Right lobe of liver (tissue), 6 donors: ENCODE measurements at regions not wholly inside any gene's neighbourhood (a gene's known extent, or its start where the extent isn't known, plus 50 kb on each side); places are given as distances from the start of the nearest gene placed in this dataset.

Experiments
- ATAC-seq, 4 donors: fragments of 200-7000 bp; cut with Tn5 transposase; one replicate each; pipeline ENCODE4 v1.9.1; 2020; ENCODE audit warnings: mild to moderate bottlenecking in 4 of 4, moderate library complexity in 4 of 4
- DNase-seq, 3 donors: peaks; one replicate each; pipeline ENCODE4 v3.0.0-alpha.2; 2020
- H3K27ac ChIP-seq, 3 donors: fragments of 200-600 bp; one replicate each; pipeline ENCODE4 v1.8.0; 2022
- H3K27me3 ChIP-seq, 2 donors: fragments of 200-600 bp; one replicate each; pipeline ENCODE4 v1.8.0; 2022
- H3K36me3 ChIP-seq, 4 donors: fragments of 200-600 bp; sonication (generic) in 1 of 4; one replicate each; pipeline versions ENCODE4 v1.5.1 to v1.8.0; 2017 to 2022; ENCODE audit warnings: control low read depth in 1 of 4
- H3K4me1 ChIP-seq, 4 donors: fragments of 200-600 bp; sonication (generic) in 1 of 4; one replicate each; pipeline versions ENCODE4 v1.5.1 to v1.8.0; 2017 to 2022; ENCODE audit warnings: control low read depth in 1 of 4
- H3K4me3 ChIP-seq, 3 donors: fragments of 200-600 bp; one replicate each; pipeline ENCODE4 v1.8.0; 2022
- H3K9me3 ChIP-seq, 4 donors: fragments of 200-600 bp; sonication (generic) in 1 of 4; one replicate each; pipeline versions ENCODE4 v1.5.1 to v1.8.0; 2017 to 2022; ENCODE audit warnings: control low read depth in 1 of 4
- CTCF ChIP-seq, 4 donors: fragments of 200-600 bp in 3 of 4; fragments of 450-650 bp in 1 of 4; IDR thresholded peaks; one replicate each; pipeline versions ENCODE4 v1.5.1 to v1.8.0; 2016 to 2022; ENCODE audit warnings: antibody characterized with exemption in 4 of 4, mild to moderate bottlenecking in 2 of 4
- POLR2A ChIP-seq: fragments of 450-650 bp; IDR thresholded peaks from one replicate; pipeline ENCODE4 v1.6.1; 2017; ENCODE audit warnings: antibody characterized with exemption, mild to moderate bottlenecking
- WGBS: methylation state at CpG from one replicate; pipeline ENCODE4 v1.1.6; 2018; ENCODE audit warnings: low coverage, low lambda C conversion rate; ENCODE audit not compliant: insufficient coverage; ENCODE audit errors: missing lambda C conversion rate; 5-methylcytosine and 5-hydroxymethylcytosine counted together
- intact Hi-C, 2 donors: fragments of 100-400 bp; cut with DNase I; formaldehyde crosslinking; loops; one replicate each; pipeline versions ENCODE4 v1.11.2 to v1.14.1; 2022
- donor health status: DM: no; HTN: yes; CAD: no.
- donor health status: DM: no; HTN: no; CAD: no.
- donor health status: DM: no; HTN: no; CAD: no.
- donor health status: DM: no; HTN: yes; CAD: no.
- donor health status: DM: no; HTN: yes; CAD: no.

GRCh38 chr11:105398636-105399035, 211.2 kb upstream of the GRIA4 start:
- no peaks in the 10 kb centered on the region for H3K27me3 ChIP-seq
- no peaks in the 10 kb centered on the region for H3K9me3 ChIP-seq
- intact Hi-C loops, result no loop called here
- no peak overlapping the region for H3K4me3 ChIP-seq
- ATAC-seq, result no peak
- DNase-seq, result no peak
- H3K36me3 ChIP-seq, result no peaks in the 10 kb centered on the region
- H3K4me1 ChIP-seq, result no peaks in the 10 kb centered on the region
- no peak overlapping the region for H3K27ac ChIP-seq
- TF ChIP-seq POLR2A (no peak), CTCF (IDR thresholded peaks at IDR 0.05) (no peak)

GRCh38 chr11:105393326-105393725, 216.5 kb upstream of the GRIA4 start:
- ATAC-seq (no peak), DNase-seq (no peak)
- Histone ChIP-seq H3K27ac (no peak overlapping the region), H3K4me1 (no peaks in the 10 kb centered on the region), H3K36me3 (no peaks in the 10 kb centered on the region), H3K4me3 (no peak overlapping the region), H3K9me3 (no peaks in the 10 kb centered on the region), H3K27me3 (no peaks in the 10 kb centered on the region)
- TF ChIP-seq POLR2A, result no peak
- no peak for TF ChIP-seq CTCF (IDR thresholded peaks at IDR 0.05)
- intact Hi-C loops, result no loop called here
- 54% methylated on average over 2 of the region's 2 CpGs for whole genome bisulfite sequencing

- no peak for TF ChIP-seq POLR2A
- no peak for TF ChIP-seq CTCF (IDR thresholded peaks at IDR 0.05)
- 40% methylated on average over 1 of the region's 1 CpG for WGBS
- no peak overlapping the region for H3K27ac ChIP-seq
- DNase-seq, result no peak
- H3K9me3 ChIP-seq, result no peaks in the 10 kb centered on the region
- H3K27me3 ChIP-seq, result no peaks in the 10 kb centered on the region
- no peak for ATAC-seq
- no peak overlapping the region for H3K4me3 ChIP-seq
- no peaks in the 10 kb centered on the region for H3K4me1 ChIP-seq
- intact Hi-C loops, result no loop called here
- H3K36me3 ChIP-seq, result no peaks in the 10 kb centered on the region
These were observed 217.3 kb upstream of the GRIA4 start for GRCh38 chr11:105392556-105392955.

GRCh38 chr11:105389952-105390351, 219.9 kb upstream of the GRIA4 start:
- ATAC-seq (no peak), DNase-seq (no peak)
- intact Hi-C loops, result no loop called here
- H3K9me3 ChIP-seq, result no peaks in the 10 kb centered on the region
- H3K4me1 ChIP-seq, result no peaks in the 10 kb centered on the region
- H3K27ac ChIP-seq, result no peak overlapping the region
- H3K27me3 ChIP-seq, result no peaks in the 10 kb centered on the region
- TF ChIP-seq POLR2A (no peak), CTCF (IDR thresholded peaks at IDR 0.05) (no peak)
- no peaks in the 10 kb centered on the region for H3K36me3 ChIP-seq
- 76% methylated on average over 4 of the region's 5 CpGs for WGBS
- H3K4me3 ChIP-seq, result no peak overlapping the region

DNA sequence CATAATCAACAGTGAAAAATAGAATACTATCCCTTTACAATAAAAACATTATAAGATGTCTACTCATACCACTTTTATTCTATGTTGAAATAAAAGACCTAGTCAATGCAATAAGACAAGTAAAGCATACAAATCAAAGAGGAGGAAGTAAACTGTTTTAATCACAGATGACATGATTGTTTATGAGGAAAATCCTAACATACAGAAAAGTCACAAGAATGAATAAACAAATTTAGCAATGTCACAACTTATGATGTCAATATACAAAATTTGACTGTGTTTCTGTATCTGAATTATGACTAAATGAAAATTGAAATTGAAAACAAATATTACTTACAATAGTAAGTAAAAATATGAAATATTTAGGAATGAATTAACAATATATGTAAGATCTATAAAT, 221.9 kb upstream of the GRIA4 start:
- Histone ChIP-seq H3K4me3 (no peak overlapping the region), H3K27me3 (no peaks in the 10 kb centered on the region), H3K9me3 (no peaks in the 10 kb centered on the region), H3K27ac (no peak overlapping the region), H3K36me3 (no peaks in the 10 kb centered on the region), H3K4me1 (no peaks in the 10 kb centered on the region)
- no peak for DNase-seq
- intact Hi-C loops, result no loop called here
- no peak for ATAC-seq
- TF ChIP-seq POLR2A (no peak), CTCF (IDR thresholded peaks at IDR 0.05) (no peak)
